ENCODE measurements at regions not wholly inside any gene's neighbourhood (a gene's known extent, or its start where the extent isn't known, plus 50 kb on each side); places are given as distances from the start of the nearest gene placed in this dataset.

GRCh38 chr4:178811356-178811755 is 1369.1 kb upstream of the AGA start:
- POLR2A ChIA-PET: no interaction called here
- BruUV-seq (replicated peaks): no TSS peak

DNA sequence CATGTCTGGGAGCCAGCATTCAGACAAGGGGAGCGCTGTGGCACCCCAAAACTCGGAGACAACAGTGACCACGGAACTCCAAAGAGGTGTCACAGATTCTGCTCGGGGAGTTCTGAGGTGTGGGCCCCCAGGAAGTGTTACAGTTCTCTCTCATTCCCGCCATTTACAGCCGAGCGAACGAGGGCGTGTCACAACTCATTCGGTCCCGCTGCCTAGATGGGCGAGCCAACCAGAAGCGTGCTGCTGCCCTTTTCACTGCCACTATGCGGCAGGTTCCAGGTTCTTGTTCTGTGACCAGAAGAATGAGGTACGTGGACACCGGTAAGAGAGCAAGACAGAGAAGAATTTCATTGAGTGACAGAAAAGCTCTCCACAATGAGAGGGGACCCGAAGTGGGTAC is 1370.6 kb upstream of the AGA start:
- H3K9me3 Mint-ChIP-seq (ENCODE audit: unreplicated experiment): no peaks in the 10 kb centered on the region
- BruUV-seq (replicated peaks): no TSS peak
- intact Hi-C loops (cut with micrococcal nuclease): no loop called here
- H3K4me1 Mint-ChIP-seq (ENCODE audit: insufficient read depth, unreplicated experiment): peaks cover 8% of the 10 kb centered on the region
- CTCF ChIA-PET: no interaction called here
- TF ChIP-seq, protein P1, sequence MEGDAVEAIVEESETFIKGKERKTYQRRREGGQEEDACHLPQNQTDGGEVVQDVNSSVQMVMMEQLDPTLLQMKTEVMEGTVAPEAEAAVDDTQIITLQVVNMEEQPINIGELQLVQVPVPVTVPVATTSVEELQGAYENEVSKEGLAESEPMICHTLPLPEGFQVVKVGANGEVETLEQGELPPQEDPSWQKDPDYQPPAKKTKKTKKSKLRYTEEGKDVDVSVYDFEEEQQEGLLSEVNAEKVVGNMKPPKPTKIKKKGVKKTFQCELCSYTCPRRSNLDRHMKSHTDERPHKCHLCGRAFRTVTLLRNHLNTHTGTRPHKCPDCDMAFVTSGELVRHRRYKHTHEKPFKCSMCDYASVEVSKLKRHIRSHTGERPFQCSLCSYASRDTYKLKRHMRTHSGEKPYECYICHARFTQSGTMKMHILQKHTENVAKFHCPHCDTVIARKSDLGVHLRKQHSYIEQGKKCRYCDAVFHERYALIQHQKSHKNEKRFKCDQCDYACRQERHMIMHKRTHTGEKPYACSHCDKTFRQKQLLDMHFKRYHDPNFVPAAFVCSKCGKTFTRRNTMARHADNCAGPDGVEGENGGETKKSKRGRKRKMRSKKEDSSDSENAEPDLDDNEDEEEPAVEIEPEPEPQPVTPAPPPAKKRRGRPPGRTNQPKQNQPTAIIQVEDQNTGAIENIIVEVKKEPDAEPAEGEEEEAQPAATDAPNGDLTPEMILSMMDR (IDR thresholded peaks at IDR 0.05; ENCODE audit: unreplicated experiment): no peak
- H3K36me3 Mint-ChIP-seq (ENCODE audit: insufficient read depth, unreplicated experiment): no peaks in the 10 kb centered on the region
- POLR2A ChIA-PET: no interaction called here
- no peak overlapping the region for H3K27ac Mint-ChIP-seq (ENCODE audit: low read depth, unreplicated experiment)
- no peak for DNase-seq (ENCODE audit: unreplicated experiment)
- no peak overlapping the region for H3K4me3 Mint-ChIP-seq (ENCODE audit: unreplicated experiment)
- H3K27me3 Mint-ChIP-seq (ENCODE audit: insufficient read depth, unreplicated experiment): no peaks in the 10 kb centered on the region

More at GRCh38 chr4:178811356-178811755, 1369.1 kb upstream of the AGA start:
- intact Hi-C loops (cut with micrococcal nuclease): no loop called here
- no peaks in the 10 kb centered on the region for H3K27me3 Mint-ChIP-seq (ENCODE audit: insufficient read depth, unreplicated experiment)
- peaks cover 5% of the 10 kb centered on the region for H3K4me1 Mint-ChIP-seq (ENCODE audit: insufficient read depth, unreplicated experiment)
- H3K9me3 Mint-ChIP-seq (ENCODE audit: unreplicated experiment): no peaks in the 10 kb centered on the region
- H3K36me3 Mint-ChIP-seq (ENCODE audit: insufficient read depth, unreplicated experiment): no peaks in the 10 kb centered on the region
- DNase-seq (ENCODE audit: unreplicated experiment): no peak
- H3K27ac Mint-ChIP-seq (ENCODE audit: low read depth, unreplicated experiment): no peak overlapping the region
- TF ChIP-seq, protein P1 (IDR thresholded peaks at IDR 0.05; ENCODE audit: unreplicated experiment): no peak
- no peak overlapping the region for H3K4me3 Mint-ChIP-seq (ENCODE audit: unreplicated experiment)
- CTCF ChIA-PET: no interaction called here

DNA sequence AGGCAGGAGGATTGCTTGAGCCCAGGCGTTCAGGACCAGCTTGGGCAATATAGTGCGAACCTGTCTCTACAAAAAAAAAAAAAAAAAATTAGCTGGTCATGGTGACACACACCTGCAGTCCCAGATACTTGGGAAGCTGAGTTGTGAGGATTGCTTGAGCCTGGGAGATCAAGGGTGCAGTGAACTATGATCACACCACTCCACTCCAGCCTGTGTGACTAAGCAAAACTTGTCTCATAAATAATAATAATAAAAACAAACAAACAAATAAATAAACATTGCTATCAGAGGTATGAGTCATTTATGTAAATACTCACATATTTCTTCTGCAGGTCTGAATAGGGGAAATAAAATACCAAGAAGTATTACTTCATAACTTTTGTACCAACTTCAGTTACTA is 1372.7 kb upstream of the AGA start:
- no TSS peak for BruUV-seq (replicated peaks)
- H3K9me3 Mint-ChIP-seq (ENCODE audit: unreplicated experiment): no peaks in the 10 kb centered on the region
- POLR2A ChIA-PET: no interaction called here
- TF ChIP-seq, protein P1 (IDR thresholded peaks at IDR 0.05; ENCODE audit: unreplicated experiment): no peak
- no peak overlapping the region for H3K4me3 Mint-ChIP-seq (ENCODE audit: unreplicated experiment)
- intact Hi-C loops (cut with micrococcal nuclease): no loop called here
- no peaks in the 10 kb centered on the region for H3K36me3 Mint-ChIP-seq (ENCODE audit: insufficient read depth, unreplicated experiment)
- no peak overlapping the region for H3K27ac Mint-ChIP-seq (ENCODE audit: low read depth, unreplicated experiment)
- H3K4me1 Mint-ChIP-seq (ENCODE audit: insufficient read depth, unreplicated experiment): peaks cover 8% of the 10 kb centered on the region
- CTCF ChIA-PET: no interaction called here
- H3K27me3 Mint-ChIP-seq (ENCODE audit: insufficient read depth, unreplicated experiment): no peaks in the 10 kb centered on the region
- DNase-seq (ENCODE audit: unreplicated experiment): no peak

DNA sequence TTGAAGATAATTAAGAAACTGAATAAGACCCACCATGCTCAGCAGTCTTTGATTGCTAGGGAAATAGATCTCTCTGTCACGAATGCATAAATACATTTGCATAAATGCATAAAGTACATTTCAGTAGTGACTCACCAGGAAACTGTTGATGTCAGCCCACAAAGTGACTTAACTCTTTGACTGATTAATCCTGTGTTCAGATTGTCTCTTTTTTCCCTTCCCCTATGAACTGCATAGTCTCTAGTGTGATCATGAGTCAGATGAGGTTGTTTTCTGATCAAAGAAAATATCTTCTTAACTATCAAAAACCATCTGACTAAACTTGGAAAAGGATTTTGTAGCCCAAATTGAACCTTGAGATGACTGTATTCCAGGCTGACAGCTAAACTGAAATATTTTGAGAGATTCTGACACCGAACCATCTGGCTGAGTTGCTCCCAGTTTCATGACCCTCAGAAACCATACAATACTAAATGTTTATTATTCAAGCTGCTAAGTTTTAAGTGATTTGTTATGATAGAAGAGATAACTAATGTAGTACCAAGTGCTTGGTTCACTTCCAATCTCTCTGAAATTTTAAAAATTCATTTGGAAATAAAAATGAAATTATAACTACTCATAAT is 1381.5 kb upstream of the AGA start:
- Mint-ChIP-seq H3K27me3 (ENCODE audit: insufficient read depth, unreplicated experiment) (no peaks in the 10 kb centered on the region), H3K27ac (ENCODE audit: low read depth, unreplicated experiment) (no peak overlapping the region), H3K4me3 (ENCODE audit: unreplicated experiment) (no peak overlapping the region), H3K36me3 (ENCODE audit: insufficient read depth, unreplicated experiment) (peaks cover 7% of the 10 kb centered on the region), H3K4me1 (ENCODE audit: insufficient read depth, unreplicated experiment) (no peaks in the 10 kb centered on the region), H3K9me3 (ENCODE audit: unreplicated experiment) (no peaks in the 10 kb centered on the region)
- no TSS peak for BruUV-seq (replicated peaks)
- intact Hi-C loops (cut with micrococcal nuclease): no loop called here
- no peak for DNase-seq (ENCODE audit: unreplicated experiment)
- CTCF ChIA-PET: no interaction called here
- TF ChIP-seq, protein P1 (IDR thresholded peaks at IDR 0.05; ENCODE audit: unreplicated experiment): no peak
- POLR2A ChIA-PET: no interaction called here
